H9 (cell line): ENCODE measurements at regions not wholly inside any gene's neighbourhood (a gene's known extent, or its start where the extent isn't known, plus 50 kb on each side); places are given as distances from the start of the nearest gene placed in this dataset.

ENCODE experiments used
- DNase-seq: peaks from one replicate; pipeline ENCODE4 v3.0.0-alpha.2; 2017
- H2AFZ ChIP-seq: one replicate; pipeline ENCODE4 v1.6.1; 2013; ENCODE audit warnings: mild to moderate bottlenecking, low read length, control low read depth, moderate library complexity
- H2AK5ac ChIP-seq: 2 replicates; pipeline ENCODE4 v1.6.1; 2013; ENCODE audit warnings: low read length, control low read depth, mixed read lengths; ENCODE audit not compliant: insufficient read length
- H2BK120ac ChIP-seq: one replicate; pipeline ENCODE4 v1.6.1; 2013; ENCODE audit warnings: low read depth, mild to moderate bottlenecking, low read length, control low read depth, inconsistent platforms; ENCODE audit not compliant: poor library complexity, severe bottlenecking
- H2BK12ac ChIP-seq: 2 replicates; pipeline ENCODE4 v1.6.1; 2013; ENCODE audit warnings: low read length, control low read depth, mixed read lengths, low read depth; ENCODE audit not compliant: insufficient read length
- H2BK15ac ChIP-seq: 2 replicates; pipeline ENCODE4 v1.6.1; 2013; ENCODE audit warnings: low read depth, low read length, control low read depth
- H2BK20ac ChIP-seq: one replicate; pipeline ENCODE4 v1.6.1; 2013; ENCODE audit warnings: low read depth, mild to moderate bottlenecking, low read length, control low read depth, inconsistent platforms; ENCODE audit not compliant: poor library complexity, severe bottlenecking
- H2BK5ac ChIP-seq: 2 replicates; pipeline ENCODE4 v1.6.1; 2013; ENCODE audit warnings: low read length, control low read depth, mixed read lengths; ENCODE audit not compliant: insufficient read length
- H3K14ac ChIP-seq: 2 replicates; pipeline ENCODE4 v1.6.1; 2013; ENCODE audit warnings: low read length, control low read depth; ENCODE audit not compliant: insufficient read depth
- H3K18ac ChIP-seq: 2 replicates; pipeline ENCODE4 v1.6.1; 2013; ENCODE audit warnings: low read depth, mild to moderate bottlenecking, mixed read lengths, low read length, control low read depth; ENCODE audit not compliant: insufficient read length
- H3K23ac ChIP-seq: 2 replicates; pipeline ENCODE4 v1.6.1; 2013; ENCODE audit warnings: low read length, control low read depth, mixed read lengths, low read depth; ENCODE audit not compliant: insufficient read length
- H3K23me2 ChIP-seq: 2 replicates; pipeline ENCODE4 v1.6.1; 2013; ENCODE audit warnings: low read depth, mild to moderate bottlenecking, mixed read lengths, low read length, control low read depth; ENCODE audit not compliant: insufficient read length, poor library complexity, severe bottlenecking
- H3K27ac ChIP-seq: 2 replicates; pipeline ENCODE4 v1.5.1; 2013; ENCODE audit warnings: low read length, control low read depth, mixed read lengths, low read depth; ENCODE audit not compliant: insufficient read length
- H3K27me3 ChIP-seq: 2 replicates; pipeline ENCODE4 v1.6.1; 2013; ENCODE audit warnings: low read length, control low read depth, inconsistent platforms; ENCODE audit not compliant: insufficient read depth
- H3K4ac ChIP-seq: 2 replicates; pipeline ENCODE4 v1.6.1; 2013; ENCODE audit warnings: low read depth, mild to moderate bottlenecking, control low read depth, inconsistent platforms, low read length, moderate library complexity
- H3K4me1 ChIP-seq: 2 replicates; pipeline ENCODE4 v1.6.1; 2013; ENCODE audit warnings: low read length, control low read depth, inconsistent platforms; ENCODE audit not compliant: insufficient read depth
- H3K4me2 ChIP-seq: 2 replicates; pipeline ENCODE4 v1.6.1; 2013; ENCODE audit warnings: low read length, control low read depth, mixed read lengths; ENCODE audit not compliant: insufficient read length, insufficient read depth
- H3K56ac ChIP-seq: 2 replicates; pipeline ENCODE4 v1.6.1; 2013; ENCODE audit warnings: low read depth, mild to moderate bottlenecking, mixed read lengths, low read length, control low read depth; ENCODE audit not compliant: insufficient read length
- H3K79me1 ChIP-seq: 2 replicates; pipeline ENCODE4 v1.6.1; 2013; ENCODE audit warnings: low read depth, mild to moderate bottlenecking, moderate library complexity, low read length, control low read depth, inconsistent platforms; ENCODE audit not compliant: insufficient read depth, poor library complexity, severe bottlenecking
- H3K79me2 ChIP-seq: 2 replicates; pipeline ENCODE4 v1.6.1; 2013; ENCODE audit warnings: low read length, control low read depth, inconsistent platforms; ENCODE audit not compliant: insufficient read depth
- H3K9ac ChIP-seq: 2 replicates; pipeline ENCODE4 v1.6.1; 2013; ENCODE audit warnings: low read length, control low read depth, mixed read lengths; ENCODE audit not compliant: insufficient read length; ENCODE audit errors: extremely low read depth
- H3K9me3 ChIP-seq: one replicate; pipeline ENCODE4 v1.6.1; 2013; ENCODE audit warnings: low read depth, low read length, inconsistent platforms; ENCODE audit not compliant: control insufficient read depth
- H3T11ph ChIP-seq: one replicate; pipeline ENCODE4 v1.6.1; 2013; ENCODE audit warnings: mild to moderate bottlenecking, low read length, control low read depth, inconsistent platforms
- H4K20me1 ChIP-seq: one replicate; pipeline ENCODE4 v1.6.1; 2013; ENCODE audit not compliant: control insufficient read depth, insufficient read length, insufficient read depth
- H4K5ac ChIP-seq: 2 replicates; pipeline ENCODE4 v1.6.1; 2013; ENCODE audit warnings: low read depth, mild to moderate bottlenecking, mixed read lengths, low read length, control low read depth; ENCODE audit not compliant: insufficient read length
- H4K8ac ChIP-seq: replicated peaks from 2 replicates; pipeline ENCODE4 v1.6.1; 2013; ENCODE audit warnings: low read length, control low read depth, mixed read lengths, low read depth; ENCODE audit not compliant: insufficient read length
- H4K91ac ChIP-seq: 2 replicates; pipeline ENCODE4 v1.6.1; 2013; ENCODE audit warnings: low read depth, mild to moderate bottlenecking, moderate library complexity, mixed read lengths, low read length, control low read depth; ENCODE audit not compliant: insufficient read length
- H3K27ac Mint-ChIP-seq, 3 experiments: 2 replicates in 2 of 3; 3 replicates in 1 of 3; pipeline ENCODE4 v1.8.0; 2020 to 2021; ENCODE audit warnings: mixed read lengths in 3 of 3, mild to moderate bottlenecking in 1 of 3, moderate library complexity in 1 of 3
- H3K27me3 Mint-ChIP-seq: 2 replicates; pipeline ENCODE4 v1.8.0; 2021; ENCODE audit warnings: low read depth, mild to moderate bottlenecking, moderate library complexity, mixed read lengths
- H3K36me3 Mint-ChIP-seq, 3 experiments: 2 replicates in 2 of 3; 3 replicates in 1 of 3; pipeline ENCODE4 v1.8.0; 2020 to 2021; ENCODE audit warnings: low read depth in 3 of 3, mixed read lengths in 3 of 3; ENCODE audit not compliant: insufficient read depth in 1 of 3
- H3K4me1 Mint-ChIP-seq, 2 experiments: 2 replicates each; pipeline ENCODE4 v1.8.0; 2020; ENCODE audit warnings: mixed read lengths in 2 of 2
- H3K4me3 Mint-ChIP-seq, 2 experiments: 2 replicates in 1 of 2; 3 replicates in 1 of 2; pipeline ENCODE4 v1.8.0; 2020 to 2021; ENCODE audit warnings: mild to moderate bottlenecking in 2 of 2, mixed read lengths in 2 of 2, moderate library complexity in 1 of 2
- H3K9me3 Mint-ChIP-seq, 2 experiments: 2 replicates in 1 of 2; 3 replicates in 1 of 2; pipeline ENCODE4 v1.8.0; 2020; ENCODE audit warnings: mild to moderate bottlenecking in 2 of 2, mixed read lengths in 2 of 2, moderate library complexity in 1 of 2
- CTCF ChIP-seq: fragments of 200-600 bp; sonication (generic); conservative IDR thresholded peaks from 3 replicates; pipeline ENCODE4 v1.8.0; 2021; ENCODE audit warnings: antibody characterized with exemption, mild to moderate bottlenecking
- WGBS: extraction: QIAGEN DNeasy Blood & Tissue Kit; methylation state at CpG from one replicate; pipeline ENCODE4 v1.1.7; 2013; ENCODE audit warnings: missing lambda C conversion rate, low lambda C conversion rate, mixed read lengths; ENCODE audit not compliant: insufficient read length; ENCODE audit errors: extremely low coverage; 5-methylcytosine and 5-hydroxymethylcytosine counted together

GRCh38 chr3:33949074-33949473 lies 150.6 kb downstream of the PDCD6IP start:
- Histone ChIP-seq H3K56ac (no peak overlapping the region), H2BK12ac (no peak overlapping the region), H3K79me1 (no peaks in the 10 kb centered on the region), H4K91ac (no peak overlapping the region), H3K4me2 (no peak overlapping the region), H4K8ac (no peak overlapping the region), H4K20me1 (no peaks in the 10 kb centered on the region), H3K9me3 (no peaks in the 10 kb centered on the region), H3K23ac (no peak overlapping the region), H2BK15ac (no peak overlapping the region), H3K23me2 (no peaks in the 10 kb centered on the region), H2AFZ (no peak overlapping the region), H3K79me2 (no peaks in the 10 kb centered on the region), H3K9ac (no peak overlapping the region), H3K27me3 (no peaks in the 10 kb centered on the region), H3K4ac (no peak overlapping the region), H3K18ac (no peak overlapping the region), H2BK120ac (no peak overlapping the region), H4K5ac (no peak overlapping the region), H2BK20ac (no peak overlapping the region), H2BK5ac (no peak overlapping the region), H2AK5ac (no peak overlapping the region), H3K14ac (no peak overlapping the region), H3K27ac (no peak overlapping the region), H3T11ph (no peak overlapping the region), H3K4me1 (no peaks in the 10 kb centered on the region)
- Mint-ChIP-seq H3K27ac (no peak overlapping the region), H3K36me3 (no peaks in the 10 kb centered on the region), H3K27me3 (no peaks in the 10 kb centered on the region), H3K9me3 (no peaks in the 10 kb centered on the region), H3K4me1 (no peaks in the 10 kb centered on the region), H3K4me3 (no peak overlapping the region)
- no peak for DNase-seq
- WGBS, result no CpG with 5 or more reads among the region's 1 CpG
- TF ChIP-seq CTCF, result no peak
